GM18873 (cell line): ENCODE measurements at regions not wholly inside any gene's neighbourhood (a gene's known extent, or its start where the extent isn't known, plus 50 kb on each side); places are given as distances from the start of the nearest gene placed in this dataset.
"Not testable (repeated sequence)": the region's sequence is repeated elsewhere in the genome, so short reads cannot be mapped to it uniquely, and the experiment has no call there.

Source experiments
- ATAC-seq: cut with Tn5 transposase; IDR thresholded peaks from one replicate; pipeline ENCODE4 v1.9.1; 2021; ENCODE audit warnings: mild to moderate bottlenecking, moderate library complexity, moderate number of reproducible peaks; ENCODE audit not compliant: unreplicated experiment, low FRiP score

DNA sequence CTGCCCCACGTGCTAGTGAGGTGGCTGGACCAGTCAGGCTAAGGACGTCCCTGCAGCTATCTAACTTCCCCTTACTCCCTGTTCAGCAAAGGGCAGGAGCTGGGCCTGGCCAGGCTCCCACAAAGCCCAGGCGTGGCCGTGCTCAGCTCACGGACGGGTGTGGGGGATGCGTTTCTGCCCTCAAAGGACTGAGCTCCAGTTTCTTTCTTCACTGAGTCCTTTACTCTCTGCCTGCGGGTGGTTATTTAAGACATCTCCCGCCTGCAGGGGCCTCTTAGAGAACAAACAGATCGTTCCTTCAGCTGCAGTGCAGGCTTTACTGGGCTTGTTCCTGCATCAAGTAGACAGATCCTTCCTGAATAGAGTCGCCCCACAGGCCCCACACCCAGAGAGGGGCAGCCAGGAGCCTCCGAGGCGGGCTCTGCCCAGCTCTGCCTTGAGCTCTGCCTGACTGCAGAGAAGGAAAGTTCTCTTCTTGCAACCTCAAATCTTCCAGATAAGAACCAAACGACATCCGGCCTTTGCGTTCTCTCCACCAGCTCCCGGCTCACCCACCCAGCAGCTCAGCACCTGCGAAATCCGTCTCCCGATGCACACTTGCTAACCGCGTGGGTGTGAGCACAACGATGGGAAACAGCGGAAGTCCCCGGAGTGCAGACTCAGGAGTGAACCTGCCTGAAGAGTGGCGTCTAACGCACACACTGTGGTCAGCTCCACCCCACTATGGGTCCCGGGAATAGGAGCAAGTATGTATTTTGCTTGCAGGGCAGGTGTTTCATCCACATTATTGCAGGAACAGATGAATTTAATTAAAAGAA, 460.0 kb downstream of the PREX1 start:
- not testable (repeated sequence) for ATAC-seq

DNA sequence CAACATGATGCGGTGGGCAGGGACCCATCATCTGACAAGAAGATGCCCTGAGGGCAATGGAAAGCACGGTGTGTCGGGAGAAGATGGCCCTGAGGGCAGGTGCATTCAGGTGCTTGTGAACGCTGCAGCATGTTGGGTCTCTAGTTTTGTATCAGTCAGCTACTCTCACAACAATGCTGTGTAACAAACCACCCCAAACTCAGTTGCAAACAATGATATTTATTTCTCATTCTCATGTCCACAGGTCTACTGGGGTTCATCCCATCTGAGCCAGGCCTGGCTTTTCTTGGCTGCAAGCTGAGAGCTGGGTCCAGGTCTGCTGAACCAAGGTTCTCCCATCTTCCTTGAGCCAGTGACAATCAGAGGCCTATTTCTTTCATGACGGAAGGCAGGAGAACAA, 461.6 kb downstream of the PREX1 start:
- no peak for ATAC-seq

DNA sequence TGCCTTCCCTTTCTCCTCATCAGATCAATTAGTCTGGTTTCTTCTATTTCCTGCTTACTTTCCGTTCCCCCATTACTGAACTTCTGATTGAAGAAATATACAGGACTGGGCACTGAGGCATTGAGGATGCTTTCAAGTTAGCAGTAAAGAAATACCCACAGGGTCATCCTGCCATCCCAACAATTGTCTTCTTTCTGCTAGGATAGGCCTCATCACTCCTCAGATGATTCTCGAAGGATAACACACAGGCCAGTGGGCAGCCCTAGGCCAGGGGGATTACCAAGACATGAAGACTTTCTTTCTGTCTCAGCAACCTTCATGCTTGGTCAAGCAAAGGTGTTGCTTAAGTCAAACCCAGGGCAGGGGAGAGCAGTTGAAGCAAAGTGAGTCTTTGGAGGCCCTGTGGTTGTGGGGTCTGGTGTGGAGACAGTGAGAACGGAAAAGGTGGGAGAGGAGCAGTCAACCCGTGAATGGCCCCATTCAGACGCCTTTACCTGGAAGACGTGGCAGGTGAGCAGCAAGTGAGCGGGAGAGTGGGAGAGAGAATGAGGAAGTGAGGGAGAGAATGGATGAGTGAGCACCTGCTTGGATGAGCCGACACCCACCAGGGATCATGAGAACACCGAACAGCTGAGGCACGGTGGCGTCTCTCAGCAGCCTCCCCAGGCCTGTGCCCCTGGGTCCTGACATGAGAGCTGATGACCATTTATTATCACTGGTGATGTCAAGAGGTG, 462.9 kb downstream of the PREX1 start:
- no peak for ATAC-seq

DNA sequence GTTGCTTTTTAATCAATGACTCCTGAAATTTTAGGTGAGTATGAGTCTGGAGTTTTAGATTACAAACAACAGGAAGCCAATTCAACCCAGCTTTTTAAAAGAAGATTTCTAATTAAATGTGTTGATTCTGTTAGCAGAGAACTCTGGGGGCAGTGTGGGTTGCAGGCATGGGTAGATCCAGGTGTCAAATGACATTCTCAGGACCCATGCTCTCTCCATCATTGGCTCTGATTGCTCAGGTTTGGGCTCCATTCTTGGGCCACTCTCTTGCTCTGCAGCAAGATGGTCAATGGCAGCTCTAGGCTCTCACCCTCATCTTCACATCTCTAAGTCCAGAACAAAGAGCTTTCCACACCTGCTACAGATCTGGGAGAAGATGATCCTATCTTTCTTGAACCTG, 463.7 kb downstream of the PREX1 start:
- ATAC-seq: no peak

DNA sequence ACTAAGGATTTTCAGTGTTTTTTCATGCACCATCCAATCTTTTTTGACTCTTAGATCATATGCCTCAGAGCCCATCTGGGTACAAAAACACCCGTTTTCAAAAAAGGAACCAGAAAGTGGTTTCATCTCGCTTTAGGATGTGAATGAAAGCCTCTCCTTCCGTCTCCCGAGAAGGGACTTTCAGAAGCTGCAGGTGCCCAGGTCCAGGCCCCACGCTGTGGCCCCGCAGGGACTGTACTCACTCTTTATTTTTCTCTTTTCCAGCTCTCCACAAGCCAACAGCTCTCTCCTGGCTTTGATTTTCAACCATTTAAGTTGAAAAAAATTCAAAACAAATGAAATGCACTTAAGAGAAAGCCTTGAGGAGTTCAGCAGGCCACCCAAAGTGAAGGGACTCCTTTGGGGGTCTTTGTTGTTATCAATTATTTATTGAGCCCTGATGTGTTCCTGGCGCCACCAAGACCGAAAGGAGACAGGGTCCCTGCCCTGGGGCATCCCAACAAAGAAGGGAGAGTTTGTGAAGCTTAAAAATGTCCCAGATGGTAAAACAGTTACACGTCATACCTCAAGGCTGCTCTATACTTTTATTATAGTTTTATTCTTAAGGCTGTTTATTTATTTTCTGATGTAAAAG, 467.3 kb downstream of the PREX1 start:
- ATAC-seq: peak; percentile 38

DNA sequence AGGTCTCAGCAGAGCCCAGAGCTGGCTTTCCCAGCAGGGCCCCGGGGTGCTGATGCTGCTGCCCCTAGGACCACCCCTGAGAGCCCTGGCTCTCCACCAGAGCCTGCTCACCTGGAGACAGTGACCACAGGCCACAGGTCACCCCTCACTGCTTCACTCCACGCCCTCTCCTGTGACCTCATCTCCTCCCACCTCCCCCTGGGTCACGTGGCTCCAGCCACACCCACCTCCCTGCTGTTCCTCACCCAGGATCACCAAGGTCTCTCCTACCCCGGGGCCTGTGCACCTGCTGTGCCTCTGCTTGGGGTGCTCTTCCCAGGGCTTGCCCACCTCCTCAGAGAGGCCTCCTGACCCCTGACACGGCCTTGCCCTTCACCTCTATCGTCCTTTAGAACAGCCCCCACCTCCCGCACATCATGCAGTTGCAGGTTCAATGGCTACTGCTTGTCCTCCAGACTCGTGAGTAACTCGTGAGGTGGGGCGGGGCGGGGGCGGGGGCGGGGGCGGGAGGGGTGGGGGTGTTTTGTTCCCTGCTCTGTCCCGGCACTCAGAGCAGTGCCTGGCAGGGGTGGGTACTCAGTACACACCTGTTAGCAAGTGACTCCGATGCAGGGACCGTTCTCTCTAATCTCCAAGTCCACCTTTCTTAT, 468.0 kb downstream of the PREX1 start:
- peak; percentile 61 for ATAC-seq

DNA sequence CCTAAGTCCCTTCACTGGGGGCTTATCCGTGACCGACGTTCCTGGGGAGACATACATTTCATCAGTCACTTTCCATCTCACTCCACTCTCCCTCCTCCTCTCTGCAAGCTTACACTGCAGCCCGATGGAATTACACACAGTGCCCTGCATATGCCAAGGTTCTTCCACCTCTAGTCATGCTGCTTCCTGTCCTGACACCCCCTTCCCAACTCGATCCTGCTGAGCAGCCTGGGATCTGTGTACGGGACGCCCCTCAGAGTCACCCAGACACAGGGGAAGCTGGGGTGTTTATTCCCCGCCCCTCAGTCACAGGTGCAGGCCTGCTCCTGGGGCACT, 468.8 kb downstream of the PREX1 start:
- not testable (repeated sequence) for ATAC-seq

DNA sequence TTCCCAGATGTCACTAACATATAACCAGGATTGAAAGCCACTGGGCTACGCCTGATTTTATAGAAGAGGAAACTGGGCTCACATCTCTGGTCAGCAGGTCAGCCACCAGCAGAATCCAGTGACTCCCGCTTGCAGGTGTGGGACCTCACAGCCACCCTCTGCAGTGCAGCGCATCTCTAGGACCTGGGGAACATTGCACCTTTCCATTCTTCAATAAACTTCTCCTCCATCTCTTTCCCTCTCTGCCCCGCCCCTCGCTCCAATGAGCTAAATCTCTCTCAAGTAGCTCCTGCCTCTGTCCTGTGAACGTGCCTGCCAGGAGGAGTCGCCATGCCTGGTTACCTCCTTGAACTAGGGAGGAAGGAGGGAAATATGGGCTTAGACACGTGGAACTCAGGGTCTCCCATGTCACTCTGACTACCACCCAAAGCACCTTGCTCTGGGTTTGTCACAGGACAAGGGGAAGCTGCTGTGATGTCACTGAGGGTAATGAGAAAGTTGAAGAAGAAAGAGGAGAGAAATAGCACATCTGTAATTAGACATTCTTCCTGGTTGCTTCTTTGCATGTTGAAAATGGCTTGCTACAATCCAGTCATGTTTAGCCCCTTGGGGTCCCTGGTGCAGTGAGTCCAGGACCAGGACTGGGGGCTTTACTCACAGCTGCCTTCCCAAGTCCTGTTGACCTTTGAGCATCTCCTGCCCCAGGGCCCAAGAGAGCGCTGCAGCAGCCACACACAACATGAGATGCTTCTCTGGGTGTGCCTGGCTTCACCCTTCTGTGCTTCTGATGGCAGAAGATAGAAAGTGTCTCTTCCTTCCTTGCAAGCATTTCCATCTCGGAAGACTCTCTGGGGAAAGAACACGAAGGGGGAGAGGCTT, 469.4 kb downstream of the PREX1 start:
- no peak for ATAC-seq

DNA sequence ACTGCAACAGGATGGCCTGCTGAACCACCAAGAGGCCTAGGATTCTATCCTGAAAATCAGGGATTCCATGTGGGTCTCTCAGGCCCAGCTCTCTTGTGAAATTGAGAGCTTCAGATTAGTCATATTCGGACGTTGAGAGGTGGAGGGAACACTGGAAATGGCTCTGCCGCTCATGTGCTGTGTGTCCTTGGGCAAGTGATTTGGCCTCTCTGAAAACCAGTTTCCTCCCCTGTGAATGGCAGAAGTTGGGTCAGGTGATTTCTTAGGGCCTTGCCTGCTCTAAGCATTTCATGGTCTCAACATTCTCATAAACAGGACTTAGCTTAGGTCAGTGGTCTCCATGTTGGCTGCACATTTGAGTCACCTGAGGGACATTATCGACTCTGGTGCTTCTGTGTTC, 470.1 kb downstream of the PREX1 start:
- ATAC-seq: no peak

DNA sequence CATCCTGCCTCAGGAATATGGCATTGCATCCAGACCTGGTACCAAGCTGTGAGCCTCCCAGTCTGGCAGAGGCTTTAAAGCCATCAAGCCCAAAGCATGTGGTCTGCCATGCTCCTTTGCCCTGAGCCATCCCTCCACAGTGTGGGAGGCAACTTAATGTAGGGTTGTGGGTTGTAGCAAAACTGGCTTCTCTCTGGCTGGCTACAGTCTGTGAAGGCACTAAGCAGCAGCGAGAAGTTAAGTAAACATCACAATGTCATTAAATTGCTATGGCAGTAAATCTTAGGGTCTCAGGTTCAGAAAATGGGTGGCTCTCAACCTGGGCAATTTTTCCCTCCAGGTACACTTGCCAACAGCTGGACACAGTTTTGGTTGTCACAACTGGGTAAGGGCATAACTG, 472.9 kb downstream of the PREX1 start:
- no peak for ATAC-seq

DNA sequence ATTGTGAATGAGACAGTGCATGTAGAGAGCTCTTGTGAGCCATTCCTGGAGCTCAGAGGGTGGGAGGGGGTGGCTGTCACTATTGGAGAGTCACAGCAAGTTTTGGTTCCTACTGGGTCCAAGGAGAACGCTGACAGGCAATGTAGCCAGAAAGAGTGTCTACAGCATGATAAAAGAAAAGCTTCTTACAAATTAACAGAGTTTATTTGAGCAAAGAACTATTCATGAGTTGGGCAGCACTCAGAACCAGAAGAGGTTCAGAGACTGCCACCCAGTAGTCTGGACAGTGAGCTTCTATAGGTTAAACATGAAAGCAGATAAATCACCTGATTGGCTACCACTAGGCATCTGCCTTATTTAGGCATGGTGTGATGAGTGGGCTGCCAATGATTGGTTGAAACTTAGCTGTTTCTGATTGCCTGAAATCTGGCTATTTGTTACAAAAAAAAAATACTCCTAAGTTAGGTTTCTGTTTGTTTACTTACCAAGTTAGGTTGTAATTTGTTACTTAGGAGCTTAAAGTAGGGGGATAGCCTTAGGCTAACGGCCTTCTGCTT, 473.4 kb downstream of the PREX1 start:
- no peak for ATAC-seq

DNA sequence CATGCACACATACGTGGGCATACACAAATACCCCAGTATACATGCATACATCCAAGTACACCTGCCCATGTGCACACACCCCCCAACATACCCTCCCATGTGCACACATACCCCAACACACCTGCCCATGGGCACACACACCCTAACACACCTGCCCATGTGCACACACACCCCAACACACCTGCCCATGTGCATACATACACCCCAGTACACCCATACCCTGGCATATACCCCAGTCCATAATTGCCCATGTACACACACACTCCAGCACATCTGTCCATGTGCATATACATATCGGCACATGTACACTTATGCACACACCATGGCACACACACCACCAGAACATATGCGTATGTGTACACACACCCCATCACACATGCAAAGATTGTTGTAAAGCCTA, 475.2 kb downstream of the PREX1 start:
- ATAC-seq: no peak

DNA sequence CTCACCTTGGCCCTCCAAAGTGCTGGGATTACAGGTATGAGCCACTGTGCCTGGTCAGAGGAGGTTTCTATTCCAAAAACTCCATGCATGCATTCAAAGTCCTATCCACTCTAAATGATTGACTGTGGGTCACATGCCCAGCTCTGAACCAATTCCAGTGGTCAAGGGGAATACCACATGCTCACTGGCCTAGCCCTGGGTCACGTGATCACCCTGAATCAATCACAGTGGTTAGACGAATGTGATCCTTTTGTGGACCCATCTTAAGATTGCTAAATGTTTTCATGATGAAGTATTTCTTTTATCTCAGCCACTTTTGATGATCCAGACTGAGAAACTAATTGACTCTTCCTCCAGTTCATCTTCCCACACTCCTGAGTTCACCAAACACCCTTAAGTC, 475.8 kb downstream of the PREX1 start:
- no peak for ATAC-seq

DNA sequence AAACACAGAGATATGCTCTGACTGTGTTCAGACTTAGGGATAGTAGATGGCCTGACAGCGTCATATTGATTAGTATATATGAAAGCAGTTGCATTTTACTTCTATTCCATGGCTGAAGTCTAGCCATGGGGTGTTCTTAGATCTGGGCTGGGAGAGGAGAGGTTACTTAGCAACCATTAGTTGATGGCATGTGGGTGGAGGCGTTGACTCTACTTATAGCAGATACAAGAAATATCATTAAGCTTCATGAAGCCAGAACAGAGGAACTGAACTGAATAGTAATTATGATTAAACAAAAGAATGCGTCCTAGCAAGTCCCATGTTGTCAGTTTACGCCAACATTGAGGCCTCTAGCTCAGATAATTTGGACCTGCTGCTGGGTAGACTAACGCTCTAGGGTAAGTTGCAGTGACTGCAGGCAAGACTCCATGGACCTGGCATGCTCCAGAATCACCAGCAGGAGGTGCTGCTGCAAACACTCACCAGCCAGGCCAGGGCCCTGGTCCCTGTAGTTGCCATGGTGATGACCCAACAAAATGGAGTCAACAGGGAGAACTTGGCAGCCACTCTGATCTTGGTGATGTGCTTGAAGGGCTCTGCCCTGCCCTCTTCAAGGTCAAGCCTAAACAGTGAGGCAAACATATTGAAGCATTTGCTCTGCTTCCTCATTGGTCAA, 477.3 kb downstream of the PREX1 start:
- no peak for ATAC-seq

DNA sequence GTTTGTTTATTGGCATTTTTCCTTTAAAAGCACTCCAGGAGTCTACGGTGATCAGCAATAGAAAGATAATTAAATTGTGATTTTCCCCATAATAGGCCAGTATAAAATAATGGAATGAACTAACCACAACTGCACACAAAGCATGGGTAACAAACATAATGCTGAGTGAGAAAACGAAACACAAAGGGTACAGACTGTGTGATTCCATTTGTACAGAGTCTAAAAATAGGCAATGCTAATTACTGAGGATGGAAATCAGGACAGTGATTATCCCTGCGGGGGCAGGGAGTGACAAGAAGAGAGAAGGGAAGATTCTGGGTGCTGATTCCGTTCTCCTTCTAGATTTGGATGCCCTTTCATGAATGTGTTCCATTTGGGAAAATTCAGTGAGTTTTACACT, 478.1 kb downstream of the PREX1 start:
- no peak for ATAC-seq

DNA sequence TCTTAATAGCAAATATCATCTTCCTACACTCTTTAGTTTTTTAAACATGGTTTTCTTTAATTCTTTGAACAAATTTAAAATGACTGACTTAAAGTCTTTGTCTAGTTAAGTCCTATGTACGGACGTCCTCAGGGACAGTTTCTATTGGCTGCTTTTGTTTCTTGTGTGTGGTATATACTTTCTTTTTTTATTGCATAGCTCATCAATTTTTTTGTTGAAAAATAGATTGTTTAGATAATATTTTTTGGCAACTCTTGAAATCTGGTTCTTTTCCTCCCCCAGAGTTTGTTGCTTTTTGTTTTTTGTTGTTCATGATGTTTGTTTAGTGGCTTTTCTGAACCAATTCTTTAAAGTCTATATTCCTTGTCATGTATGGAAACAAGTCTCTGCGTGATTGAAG, 479.8 kb downstream of the PREX1 start:
- ATAC-seq: no peak

DNA sequence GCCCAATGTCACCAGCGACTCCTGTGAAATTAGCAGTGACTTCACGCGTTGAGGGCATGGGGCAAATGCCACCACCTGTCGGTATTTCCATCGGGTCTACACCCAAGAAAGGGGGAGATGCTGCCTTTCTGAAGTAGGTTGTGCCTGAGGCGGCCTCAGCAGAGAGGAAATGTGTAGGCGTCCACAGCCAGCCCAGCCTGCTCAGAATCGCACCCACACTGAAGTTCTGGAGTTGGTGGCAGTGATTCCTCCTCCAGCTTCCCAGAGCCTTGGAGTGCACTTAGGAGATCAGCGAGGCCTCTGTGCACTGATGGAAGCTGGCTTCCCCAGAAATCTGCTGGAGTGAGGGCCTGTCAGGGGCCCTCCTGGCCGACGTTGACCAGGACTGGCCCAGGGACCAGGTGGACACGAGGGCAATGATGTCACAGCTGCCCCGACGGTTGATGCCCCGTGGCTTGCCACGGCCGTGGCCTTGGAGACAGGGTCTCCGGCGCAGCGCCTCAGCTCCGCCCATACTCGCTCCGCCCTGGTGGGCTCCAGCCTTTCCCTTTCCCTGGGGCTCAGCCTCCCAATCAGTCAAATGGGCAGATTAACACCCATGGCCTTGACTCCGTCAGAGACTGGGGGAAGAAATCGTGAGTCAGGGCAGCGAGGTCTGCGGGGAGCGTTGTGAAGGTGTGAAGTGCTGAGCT, 484.8 kb downstream of the PREX1 start:
- ATAC-seq: no peak

DNA sequence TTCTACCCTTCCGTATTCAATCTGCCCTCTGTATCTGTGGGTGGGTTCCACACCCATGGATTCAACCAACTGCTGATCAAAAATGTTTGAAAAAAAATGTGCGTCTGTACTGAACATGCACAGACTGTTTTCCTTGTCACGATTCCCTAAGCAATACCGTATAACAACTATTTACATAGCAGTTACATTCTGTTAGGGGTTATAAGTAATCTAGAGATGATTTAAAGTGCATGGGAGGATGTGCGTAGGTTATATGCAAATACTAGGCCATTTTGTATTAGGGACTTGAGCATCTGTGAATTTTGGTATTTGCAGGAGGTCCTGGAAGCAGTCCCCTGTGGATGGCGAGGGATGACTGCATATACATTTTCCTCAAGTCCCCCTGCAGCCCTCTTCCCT, 486.9 kb downstream of the PREX1 start:
- ATAC-seq: no peak
